ENCODE measurements at regions not wholly inside any gene's neighbourhood (a gene's known extent, or its start where the extent isn't known, plus 50 kb on each side); places are given as distances from the start of the nearest gene placed in this dataset.

DNA sequence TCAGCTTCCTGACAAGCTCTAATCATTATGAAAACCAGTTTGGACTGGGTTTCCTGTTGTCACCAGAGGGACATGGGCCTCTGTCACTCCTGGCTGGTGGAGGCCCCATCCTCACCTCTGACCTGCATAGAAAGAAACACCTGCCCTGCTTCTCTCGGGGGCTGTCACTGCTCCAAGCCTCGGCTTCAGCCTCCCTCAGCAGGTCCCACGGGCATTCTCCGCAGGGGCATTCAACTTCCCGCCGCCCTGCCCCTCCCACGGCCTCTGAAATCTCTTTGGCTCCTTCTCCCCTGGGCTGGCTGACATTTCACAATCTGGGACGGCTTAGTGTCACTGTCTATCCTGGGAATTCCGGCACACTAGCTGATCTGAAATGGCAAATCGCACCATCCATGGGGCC, 257.9 kb downstream of the CTTN start:
- Histone ChIP-seq H3K36me3 (ENCODE audit: control insufficient read depth in 1 of 2, insufficient read depth in 2 of 2, low read length in 2 of 2) (no peaks in the 10 kb centered on the region), H2AFZ (ENCODE audit: low read depth, low read length, poor library complexity, severe bottlenecking) (no peak overlapping the region), H3K9ac (ENCODE audit: low read length) (no peak overlapping the region), H3K4me2 (ENCODE audit: low read length) (no peak overlapping the region), H3K4me3 (replicated peaks in 1 of 2; ENCODE audit: low read depth in 1 of 2, low read length in 2 of 2) (no peak overlapping the region), H3K79me2 (ENCODE audit: insufficient read depth, low read length) (no peaks in the 10 kb centered on the region), H3K9me3 (ENCODE audit: control insufficient read depth in 1 of 2, insufficient read depth in 1 of 2, low read depth in 1 of 2, low read length in 2 of 2) (no peaks in the 10 kb centered on the region), H3K27ac (ENCODE audit: low read depth, low read length) (no peak overlapping the region), H3K4me1 (ENCODE audit: control insufficient read depth in 1 of 2, insufficient read depth in 2 of 2, low read length in 2 of 2) (no peaks in the 10 kb centered on the region), H3K27me3 (ENCODE audit: insufficient read depth, low read length) (no peaks in the 10 kb centered on the region; the same call in 1 of the 2 replicates), H3K9me2 (ENCODE audit: insufficient read depth) (no peaks in the 10 kb centered on the region), H4K20me1 (ENCODE audit: insufficient read depth) (no peaks in the 10 kb centered on the region)
- ChIA-PET CTCF (no interaction called here), POLR2A (no interaction called here), RAD21 (ENCODE audit: low non-redundant PET in 1 of 2, low total read pairs in 2 of 2, uncharacterized antibody in 2 of 2, unreplicated experiment in 2 of 2) (no interaction called here)
- intact Hi-C loops (cut with micrococcal nuclease) = no loop called here
- TF ChIP-seq ELF1 (IDR thresholded peaks at IDR 0.05; ENCODE audit: borderline replicate concordance, low read depth) = no peak
- no peak for TF ChIP-seq ZNF274 (IDR thresholded peaks at IDR 0.05; ENCODE audit: low read depth, low read length)
- TF ChIP-seq TCF7L2 (IDR thresholded peaks at IDR 0.05; ENCODE audit: borderline replicate concordance, extremely low read depth, insufficient read depth, insufficient read length) = no peak
- TF ChIP-seq, protein P1, sequence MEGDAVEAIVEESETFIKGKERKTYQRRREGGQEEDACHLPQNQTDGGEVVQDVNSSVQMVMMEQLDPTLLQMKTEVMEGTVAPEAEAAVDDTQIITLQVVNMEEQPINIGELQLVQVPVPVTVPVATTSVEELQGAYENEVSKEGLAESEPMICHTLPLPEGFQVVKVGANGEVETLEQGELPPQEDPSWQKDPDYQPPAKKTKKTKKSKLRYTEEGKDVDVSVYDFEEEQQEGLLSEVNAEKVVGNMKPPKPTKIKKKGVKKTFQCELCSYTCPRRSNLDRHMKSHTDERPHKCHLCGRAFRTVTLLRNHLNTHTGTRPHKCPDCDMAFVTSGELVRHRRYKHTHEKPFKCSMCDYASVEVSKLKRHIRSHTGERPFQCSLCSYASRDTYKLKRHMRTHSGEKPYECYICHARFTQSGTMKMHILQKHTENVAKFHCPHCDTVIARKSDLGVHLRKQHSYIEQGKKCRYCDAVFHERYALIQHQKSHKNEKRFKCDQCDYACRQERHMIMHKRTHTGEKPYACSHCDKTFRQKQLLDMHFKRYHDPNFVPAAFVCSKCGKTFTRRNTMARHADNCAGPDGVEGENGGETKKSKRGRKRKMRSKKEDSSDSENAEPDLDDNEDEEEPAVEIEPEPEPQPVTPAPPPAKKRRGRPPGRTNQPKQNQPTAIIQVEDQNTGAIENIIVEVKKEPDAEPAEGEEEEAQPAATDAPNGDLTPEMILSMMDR (IDR thresholded peaks at IDR 0.05 in 2 of 3, conservative IDR thresholded peaks at IDR 0.05 in 1 of 3; ENCODE audit: borderline replicate concordance in 1 of 3, insufficient read depth in 1 of 3, low read depth in 2 of 3, low read length in 2 of 3) = no peak
- TF ChIP-seq JUND (IDR thresholded peaks at IDR 0.05) = no peak
- no peak for TF ChIP-seq POLR2AphosphoS5 (IDR thresholded peaks at IDR 0.05; ENCODE audit: low read depth, low read length)
- TF ChIP-seq, protein P2, sequence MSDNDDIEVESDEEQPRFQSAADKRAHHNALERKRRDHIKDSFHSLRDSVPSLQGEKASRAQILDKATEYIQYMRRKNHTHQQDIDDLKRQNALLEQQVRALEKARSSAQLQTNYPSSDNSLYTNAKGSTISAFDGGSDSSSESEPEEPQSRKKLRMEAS (IDR thresholded peaks at IDR 0.05) = no peak
- TF ChIP-seq ZFX (IDR thresholded peaks at IDR 0.05) = no peak
- no peak for TF ChIP-seq SIN3A (IDR thresholded peaks at IDR 0.05; ENCODE audit: low read depth)
- no peak for TF ChIP-seq SP1 (IDR thresholded peaks at IDR 0.05; ENCODE audit: low read depth)
- no peak for TF ChIP-seq CEBPB (IDR thresholded peaks at IDR 0.05; ENCODE audit: low read depth)
- TF ChIP-seq, protein P3, sequence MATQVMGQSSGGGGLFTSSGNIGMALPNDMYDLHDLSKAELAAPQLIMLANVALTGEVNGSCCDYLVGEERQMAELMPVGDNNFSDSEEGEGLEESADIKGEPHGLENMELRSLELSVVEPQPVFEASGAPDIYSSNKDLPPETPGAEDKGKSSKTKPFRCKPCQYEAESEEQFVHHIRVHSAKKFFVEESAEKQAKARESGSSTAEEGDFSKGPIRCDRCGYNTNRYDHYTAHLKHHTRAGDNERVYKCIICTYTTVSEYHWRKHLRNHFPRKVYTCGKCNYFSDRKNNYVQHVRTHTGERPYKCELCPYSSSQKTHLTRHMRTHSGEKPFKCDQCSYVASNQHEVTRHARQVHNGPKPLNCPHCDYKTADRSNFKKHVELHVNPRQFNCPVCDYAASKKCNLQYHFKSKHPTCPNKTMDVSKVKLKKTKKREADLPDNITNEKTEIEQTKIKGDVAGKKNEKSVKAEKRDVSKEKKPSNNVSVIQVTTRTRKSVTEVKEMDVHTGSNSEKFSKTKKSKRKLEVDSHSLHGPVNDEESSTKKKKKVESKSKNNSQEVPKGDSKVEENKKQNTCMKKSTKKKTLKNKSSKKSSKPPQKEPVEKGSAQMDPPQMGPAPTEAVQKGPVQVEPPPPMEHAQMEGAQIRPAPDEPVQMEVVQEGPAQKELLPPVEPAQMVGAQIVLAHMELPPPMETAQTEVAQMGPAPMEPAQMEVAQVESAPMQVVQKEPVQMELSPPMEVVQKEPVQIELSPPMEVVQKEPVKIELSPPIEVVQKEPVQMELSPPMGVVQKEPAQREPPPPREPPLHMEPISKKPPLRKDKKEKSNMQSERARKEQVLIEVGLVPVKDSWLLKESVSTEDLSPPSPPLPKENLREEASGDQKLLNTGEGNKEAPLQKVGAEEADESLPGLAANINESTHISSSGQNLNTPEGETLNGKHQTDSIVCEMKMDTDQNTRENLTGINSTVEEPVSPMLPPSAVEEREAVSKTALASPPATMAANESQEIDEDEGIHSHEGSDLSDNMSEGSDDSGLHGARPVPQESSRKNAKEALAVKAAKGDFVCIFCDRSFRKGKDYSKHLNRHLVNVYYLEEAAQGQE (IDR thresholded peaks at IDR 0.05; ENCODE audit: low read depth) = no peak
- TF ChIP-seq, protein P4, sequence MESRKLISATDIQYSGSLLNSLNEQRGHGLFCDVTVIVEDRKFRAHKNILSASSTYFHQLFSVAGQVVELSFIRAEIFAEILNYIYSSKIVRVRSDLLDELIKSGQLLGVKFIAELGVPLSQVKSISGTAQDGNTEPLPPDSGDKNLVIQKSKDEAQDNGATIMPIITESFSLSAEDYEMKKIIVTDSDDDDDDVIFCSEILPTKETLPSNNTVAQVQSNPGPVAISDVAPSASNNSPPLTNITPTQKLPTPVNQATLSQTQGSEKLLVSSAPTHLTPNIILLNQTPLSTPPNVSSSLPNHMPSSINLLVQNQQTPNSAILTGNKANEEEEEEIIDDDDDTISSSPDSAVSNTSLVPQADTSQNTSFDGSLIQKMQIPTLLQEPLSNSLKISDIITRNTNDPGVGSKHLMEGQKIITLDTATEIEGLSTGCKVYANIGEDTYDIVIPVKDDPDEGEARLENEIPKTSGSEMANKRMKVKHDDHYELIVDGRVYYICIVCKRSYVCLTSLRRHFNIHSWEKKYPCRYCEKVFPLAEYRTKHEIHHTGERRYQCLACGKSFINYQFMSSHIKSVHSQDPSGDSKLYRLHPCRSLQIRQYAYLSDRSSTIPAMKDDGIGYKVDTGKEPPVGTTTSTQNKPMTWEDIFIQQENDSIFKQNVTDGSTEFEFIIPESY (IDR thresholded peaks at IDR 0.05; ENCODE audit: extremely low read depth, insufficient replicate concordance, low read length) = no peak
- TF ChIP-seq FOSL1 (IDR thresholded peaks at IDR 0.05; ENCODE audit: low read depth) = no peak
- TF ChIP-seq EGR1 (IDR thresholded peaks at IDR 0.05; ENCODE audit: low read depth) = no peak
- TF ChIP-seq SRF (IDR thresholded peaks at IDR 0.05; ENCODE audit: low read depth) = no peak
- TF ChIP-seq YY1 (IDR thresholded peaks at IDR 0.05; ENCODE audit: extremely low read depth, insufficient replicate concordance, low read depth, low read length) = no peak
- TF ChIP-seq CBX3 (IDR thresholded peaks at IDR 0.05; ENCODE audit: low read depth) = no peak
- no peak for TF ChIP-seq EZH2phosphoT487 (IDR thresholded peaks at IDR 0.05; ENCODE audit: borderline replicate concordance)
- no peak for TF ChIP-seq RAD21 (IDR thresholded peaks at IDR 0.05; ENCODE audit: low read depth)
- ATAC-seq (no peak), DNase-seq (ENCODE audit: low read depth, low spot score) (no peak)
- BruUV-seq (replicated peaks) = no TSS peak
